ENCODE measurements at regions not wholly inside any gene's neighbourhood (a gene's known extent, or its start where the extent isn't known, plus 50 kb on each side); places are given as distances from the start of the nearest gene placed in this dataset.
"Not testable (repeated sequence)": the region's sequence is repeated elsewhere in the genome, so short reads cannot be mapped to it uniquely, and the experiment has no call there.

- no peak for DNase-seq
Observed at GRCh38 chr16:8452941-8453340, 137.4 kb downstream of the TMEM114 start.

- DNase-seq, result no peak
Observed at GRCh38 chr16:8436931-8437330, 153.4 kb downstream of the TMEM114 start.

GRCh38 chr16:8431783-8432182 is 158.5 kb downstream of the TMEM114 start:
- no peak for DNase-seq

GRCh38 chr16:8430401-8430800 is 159.9 kb downstream of the TMEM114 start:
- DNase-seq, result no peak

- no peak for DNase-seq
Observed at GRCh38 chr16:8426569-8426968, 163.7 kb downstream of the TMEM114 start.

GRCh38 chr16:8417145-8417544 is 173.2 kb downstream of the TMEM114 start:
- no peak for DNase-seq

GRCh38 chr16:8408855-8409567 is 181.3 kb downstream of the TMEM114 start:
- no peak for DNase-seq

- no peak for DNase-seq
Observed at GRCh38 chr16:8407351-8407750, 183.0 kb downstream of the TMEM114 start.

GRCh38 chr16:8403978-8404749 is 186.1 kb downstream of the TMEM114 start:
- DNase-seq, result no peak

- no peak for DNase-seq
Observed at GRCh38 chr16:8402981-8403843, 187.1 kb downstream of the TMEM114 start.

GRCh38 chr16:8400683-8401082 is 189.6 kb downstream of the TMEM114 start:
- DNase-seq, result not testable (repeated sequence)

GRCh38 chr16:8398548-8398947 is 191.8 kb downstream of the TMEM114 start:
- DNase-seq, result no peak

GRCh38 chr16:8397223-8397622 is 193.1 kb downstream of the TMEM114 start:
- no peak for DNase-seq

- DNase-seq, result no peak
Observed at GRCh38 chr16:8396463-8396862, 193.8 kb downstream of the TMEM114 start.

- DNase-seq, result no peak
Observed at GRCh38 chr16:8391257-8391656, 199.1 kb downstream of the TMEM114 start.

GRCh38 chr16:8388684-8389083 is 201.6 kb downstream of the TMEM114 start:
- DNase-seq, result no peak

- no peak for DNase-seq
Observed at GRCh38 chr16:8381814-8382213, 208.5 kb downstream of the TMEM114 start.

GRCh38 chr16:8380311-8380710 is 210.0 kb downstream of the TMEM114 start:
- DNase-seq, result no peak

- no peak for DNase-seq
Observed at GRCh38 chr16:8377864-8378263, 212.4 kb downstream of the TMEM114 start.

- no peak for DNase-seq
Observed at GRCh38 chr16:8376858-8377257, 213.5 kb downstream of the TMEM114 start.

GRCh38 chr16:8376430-8376829 is 213.9 kb downstream of the TMEM114 start:
- DNase-seq, result no peak

GRCh38 chr16:8375232-8375587 is 215.1 kb downstream of the TMEM114 start:
- no peak for DNase-seq
